HG02798 (cell line): ENCODE measurements at regions not wholly inside any gene's neighbourhood (a gene's known extent, or its start where the extent isn't known, plus 50 kb on each side); places are given as distances from the start of the nearest gene placed in this dataset.

ENCODE experiments used
- ATAC-seq: cut with Tn5 transposase; IDR thresholded peaks from one replicate; pipeline ENCODE4 v1.9.1; 2021; ENCODE audit warnings: mild to moderate bottlenecking; ENCODE audit not compliant: unreplicated experiment, poor library complexity

GRCh38 chr2:18430996-18431748, 129.3 kb downstream of the RDH14 start:
- no peak for ATAC-seq

GRCh38 chr2:18428516-18428915, 131.9 kb downstream of the RDH14 start:
- ATAC-seq, result no peak

DNA sequence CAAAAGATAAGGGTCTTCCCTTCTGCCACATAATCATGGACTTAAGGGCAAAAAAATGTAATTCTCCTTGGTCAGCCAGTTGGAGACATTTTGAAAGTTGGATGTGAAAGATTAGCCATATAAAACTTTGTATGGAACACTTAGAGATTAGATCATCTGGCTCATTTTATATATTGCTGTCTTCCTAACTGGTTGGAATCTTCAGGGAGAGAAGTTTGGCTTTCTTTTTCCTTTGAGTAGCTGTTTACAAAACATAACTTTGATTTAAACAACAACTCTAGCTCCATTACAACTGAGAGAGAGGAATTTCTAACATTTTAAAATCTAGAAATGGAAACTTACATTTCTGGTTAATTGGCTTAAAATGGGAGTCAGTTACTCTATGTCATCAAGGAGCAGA, 132.7 kb downstream of the RDH14 start:
- no peak for ATAC-seq

DNA sequence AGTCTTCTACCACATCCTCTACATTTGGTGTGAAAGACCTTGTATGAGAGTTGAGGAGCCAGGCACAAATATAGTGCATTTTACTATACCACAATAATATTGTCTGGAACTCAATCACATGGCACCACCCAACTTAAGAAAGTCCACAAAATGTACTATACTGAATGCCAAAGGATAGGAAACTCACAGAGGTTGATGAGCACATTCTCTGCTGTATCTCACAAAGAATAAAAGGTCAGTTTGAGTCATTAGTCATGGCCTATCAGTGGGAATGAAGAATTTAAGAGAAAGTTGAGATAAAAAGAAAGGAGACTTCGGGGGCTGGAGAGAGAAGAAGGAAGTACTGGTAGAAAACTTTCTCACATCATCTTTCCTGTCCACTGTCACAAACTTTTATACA, 134.3 kb downstream of the RDH14 start:
- ATAC-seq, result no peak

DNA sequence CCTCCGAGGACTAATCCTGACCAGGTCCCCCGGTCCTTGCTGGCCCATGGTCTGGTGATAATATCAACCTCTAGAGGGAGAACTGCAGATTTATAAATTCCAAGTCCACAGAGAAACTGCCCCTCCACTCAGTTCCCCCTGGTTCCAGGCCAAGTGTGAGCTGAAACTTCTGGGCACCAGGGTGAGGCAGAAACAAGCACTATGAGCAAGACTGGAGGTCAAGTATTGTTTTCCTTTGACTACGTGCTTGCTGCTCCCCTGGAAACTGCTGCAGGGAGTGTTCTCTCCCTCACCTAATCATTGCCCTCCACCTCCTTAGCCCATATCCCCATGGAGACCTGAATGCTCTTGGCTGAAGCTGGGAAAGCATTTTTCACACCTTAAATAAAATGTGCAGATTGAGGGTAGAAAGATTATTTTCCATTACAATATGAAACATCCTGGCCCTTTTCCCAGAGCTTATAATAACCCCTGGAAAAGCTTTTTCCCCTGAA, 135.2 kb downstream of the RDH14 start:
- ATAC-seq, result no peak

- no peak for ATAC-seq
Measured at GRCh38 chr2:18423636-18424035, 136.8 kb downstream of the RDH14 start.

DNA sequence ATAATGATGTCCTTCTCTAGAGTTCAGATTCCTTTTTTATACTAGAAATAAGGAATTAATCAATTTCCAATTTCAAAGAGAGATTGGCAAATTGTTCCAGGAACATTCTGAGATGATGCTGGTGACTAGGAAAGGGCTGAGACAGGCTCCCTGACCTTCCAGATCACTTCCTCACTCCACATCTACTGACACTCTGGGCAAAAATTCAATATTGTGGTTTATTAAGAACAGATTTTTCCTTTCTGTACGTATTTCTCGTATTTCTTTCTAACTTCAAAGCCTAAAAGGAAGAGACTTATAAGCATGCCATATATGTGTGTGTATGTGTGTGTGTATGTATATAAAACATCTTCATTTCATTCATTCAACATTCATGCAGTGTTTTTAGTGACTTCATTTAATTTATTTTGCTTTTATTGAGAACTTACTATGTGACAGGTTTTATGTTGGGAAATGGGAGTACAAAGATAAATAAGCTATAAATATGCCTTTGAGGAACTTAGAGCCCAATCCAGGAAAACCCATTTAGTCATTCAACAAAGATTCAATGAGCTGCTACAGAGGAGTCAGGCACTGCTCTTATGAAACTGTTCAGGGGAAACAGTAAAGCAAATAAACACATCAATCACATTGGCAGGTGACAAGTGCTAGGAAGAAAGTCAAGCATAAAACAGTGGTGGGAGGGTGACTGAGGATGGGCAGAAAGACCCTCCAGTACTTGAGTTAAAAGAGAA, 137.9 kb downstream of the RDH14 start:
- ATAC-seq, result no peak

- ATAC-seq, result no peak
Measured at GRCh38 chr2:18413676-18414396, 146.6 kb downstream of the RDH14 start.

- no peak for ATAC-seq
Measured at GRCh38 chr2:18412980-18413675, 147.3 kb downstream of the RDH14 start.

GRCh38 chr2:18411626-18412025, 148.8 kb downstream of the RDH14 start:
- no peak for ATAC-seq

DNA sequence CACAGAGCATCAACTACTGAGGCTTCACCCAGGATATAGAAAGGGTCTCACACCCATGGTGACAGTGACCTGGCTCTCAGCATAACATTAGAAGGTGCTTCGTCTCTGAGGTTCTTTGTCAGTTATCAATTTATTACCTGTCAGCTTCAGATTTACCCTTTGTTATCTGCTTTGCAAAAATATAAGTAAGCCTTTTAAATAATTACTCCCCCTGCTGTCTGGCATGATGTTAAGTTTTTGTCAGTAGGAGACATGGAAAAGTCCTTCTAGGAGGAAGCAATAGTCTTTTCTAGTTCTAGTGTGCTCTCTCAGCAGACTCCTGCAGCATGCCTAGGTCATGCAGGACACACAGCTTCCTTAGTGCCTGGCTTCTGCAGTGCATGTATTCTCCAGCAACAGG, 149.9 kb downstream of the RDH14 start:
- ATAC-seq, result no peak

- ATAC-seq, result no peak
Measured at GRCh38 chr2:18408638-18409037, 151.8 kb downstream of the RDH14 start.

DNA sequence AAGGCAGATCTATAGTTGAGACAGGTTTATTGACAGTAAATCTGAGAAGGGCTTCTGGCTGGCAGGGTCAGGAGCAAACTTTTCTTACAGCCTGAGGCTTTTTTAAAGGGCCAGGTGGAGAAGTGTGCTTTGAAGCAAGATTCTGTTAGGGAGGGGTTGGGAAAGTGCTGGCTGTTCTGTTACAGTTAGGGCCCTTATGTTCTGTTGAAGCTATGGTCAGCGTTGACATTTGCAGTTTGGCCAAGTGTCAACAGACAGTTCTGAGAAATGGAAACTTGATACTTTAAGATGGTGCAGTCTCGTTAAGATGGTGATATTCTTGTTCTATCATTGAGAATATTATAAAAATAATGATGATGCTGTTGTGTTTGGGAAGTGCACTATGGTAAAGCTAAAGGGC, 154.2 kb downstream of the RDH14 start:
- no peak for ATAC-seq

DNA sequence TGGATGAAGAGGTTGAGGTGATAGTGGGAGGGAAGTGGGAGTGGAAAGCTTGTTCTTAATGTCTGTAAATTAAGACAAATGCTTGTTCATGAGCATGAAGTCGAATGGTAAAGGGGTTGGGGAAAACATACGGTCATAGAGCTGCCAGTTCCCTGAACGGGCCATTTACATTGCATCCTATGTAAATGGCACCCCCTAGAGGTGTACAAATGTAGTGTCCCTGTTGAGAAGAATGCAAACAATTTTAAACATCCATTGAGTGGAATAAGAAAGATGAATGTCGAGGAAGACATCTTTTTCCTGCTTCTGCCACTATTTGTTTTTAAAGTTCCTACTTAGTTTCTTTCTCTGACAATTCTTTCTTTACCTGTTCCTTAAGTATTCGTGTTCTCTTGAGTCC, 155.7 kb downstream of the RDH14 start:
- ATAC-seq, result no peak

DNA sequence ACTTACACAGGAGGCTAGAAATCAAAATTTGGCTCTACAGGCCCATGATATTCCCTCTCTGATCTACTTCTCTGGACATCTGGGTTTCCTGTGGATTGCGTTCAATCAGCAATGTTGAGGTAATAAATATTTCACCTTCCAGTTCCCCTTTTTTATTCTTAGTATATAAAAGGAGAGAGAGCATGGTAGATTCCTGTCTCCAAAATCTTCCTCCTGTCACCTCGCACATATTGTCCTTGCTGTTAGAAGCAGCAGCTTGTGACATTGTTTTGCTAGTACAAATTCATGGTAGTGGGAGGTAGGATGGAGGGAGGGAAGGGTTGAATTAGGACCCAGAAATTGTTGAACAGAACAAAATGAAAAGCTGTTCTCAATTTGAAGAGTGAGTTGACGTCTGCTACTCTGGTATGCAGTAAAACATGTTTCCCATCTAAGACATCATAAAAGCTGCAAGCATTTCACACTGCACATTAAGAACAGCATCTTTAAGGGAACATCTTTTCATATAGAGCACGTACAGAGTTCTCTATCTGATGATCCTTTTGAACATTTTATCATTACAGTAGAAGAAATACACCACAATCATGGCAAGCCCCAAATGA, 156.4 kb downstream of the RDH14 start:
- ATAC-seq, result no peak

DNA sequence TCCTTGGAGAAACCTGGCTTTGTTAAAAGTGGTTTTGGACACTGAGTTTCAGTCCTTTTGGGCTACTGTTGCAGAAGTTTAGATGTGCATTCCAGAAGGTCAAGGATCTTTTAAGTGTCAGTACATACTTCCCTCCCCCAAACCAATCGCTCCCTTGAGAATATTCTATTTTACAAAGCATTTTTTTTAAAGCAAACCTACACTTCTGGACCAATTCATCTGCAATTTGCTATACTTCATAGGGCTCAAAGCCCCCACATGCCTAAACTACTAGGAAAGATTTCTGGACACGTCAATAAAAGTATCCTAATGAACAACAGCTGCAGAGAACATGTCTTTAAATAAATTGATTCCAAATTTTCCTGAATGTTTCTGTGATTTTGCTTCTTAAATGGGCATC, 157.6 kb downstream of the RDH14 start:
- ATAC-seq, result no peak

GRCh38 chr2:18401471-18401870, 159.0 kb downstream of the RDH14 start:
- no peak for ATAC-seq

DNA sequence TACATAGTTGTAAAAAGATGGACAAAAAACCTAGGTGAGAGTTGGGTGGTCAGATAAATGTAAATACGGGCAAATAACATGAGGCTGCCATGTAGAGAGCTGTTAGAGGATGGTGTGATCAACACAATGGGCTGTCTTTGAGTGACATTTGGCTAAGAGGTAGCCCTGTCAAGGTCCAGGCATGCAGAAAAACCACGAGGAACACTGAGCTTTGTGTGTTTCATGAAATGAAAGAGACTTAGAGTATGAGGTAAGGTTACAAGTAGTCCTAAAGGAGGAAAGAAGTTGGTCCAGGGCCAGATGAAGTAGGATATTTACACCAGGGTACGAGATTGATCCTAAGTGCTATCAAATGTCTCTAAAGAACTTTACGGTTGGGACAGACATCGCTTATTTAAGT, 160.9 kb downstream of the RDH14 start:
- ATAC-seq, result no peak

GRCh38 chr2:18398833-18399232, 161.6 kb downstream of the RDH14 start:
- no peak for ATAC-seq

DNA sequence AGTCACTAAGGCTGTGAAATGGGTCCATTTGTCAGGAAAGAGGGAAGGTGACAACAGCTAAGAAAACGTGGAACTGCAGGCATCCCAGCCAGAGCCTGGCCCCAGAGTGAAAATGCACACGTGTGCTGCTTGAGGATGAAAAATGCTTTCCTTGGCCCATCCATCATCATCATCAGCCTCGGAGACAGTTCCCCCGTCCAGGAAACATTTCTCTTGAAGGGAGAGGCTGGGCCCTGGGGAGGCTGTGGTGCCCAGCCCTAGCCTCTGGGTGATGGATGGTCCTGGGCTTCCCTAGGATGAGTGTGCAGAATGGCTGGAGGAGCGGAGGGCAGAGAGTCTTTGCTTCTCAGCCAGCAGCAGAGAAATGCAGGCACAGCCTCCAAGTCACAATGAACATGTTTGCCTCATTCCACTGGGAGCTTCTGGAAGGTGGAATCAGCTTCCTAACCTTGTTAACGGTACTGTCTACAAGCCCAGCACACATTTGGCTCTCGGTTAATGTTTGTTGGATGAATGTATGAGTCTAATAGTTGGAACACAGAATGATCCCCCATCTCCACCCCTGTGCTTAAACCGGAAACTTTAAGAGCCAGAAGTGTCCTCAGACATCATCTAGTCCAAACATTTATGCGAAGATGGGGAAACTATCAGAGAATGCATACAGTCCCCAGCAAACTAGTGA, 164.0 kb downstream of the RDH14 start:
- ATAC-seq, result no peak
